CD4-positive, alpha-beta T cell (primary cell): ENCODE measurements at regions not wholly inside any gene's neighbourhood (a gene's known extent, or its start where the extent isn't known, plus 50 kb on each side); places are given as distances from the start of the nearest gene placed in this dataset.

Source experiments
- ATAC-seq: fragments of 200-7000 bp; cut with Tn5 transposase; one replicate; pipeline ENCODE4 v1.10.0; 2022; ENCODE audit warnings: mild to moderate bottlenecking; ENCODE audit not compliant: poor library complexity
- CTCF ChIA-PET: fragments of 350-600 bp; sonication (Branson Sonifier 250); formaldehyde crosslinking; loops from one replicate; lab custom pipeline; 2021; ENCODE audit warnings: antibody characterized with exemption, inconsistent platforms; lab: Charles Lee
- POLR2A ChIA-PET: fragments of 350-600 bp; sonication (Branson Sonifier 250); formaldehyde crosslinking; loops from one replicate; lab custom pipeline; 2021; ENCODE audit warnings: antibody characterized with exemption, inconsistent platforms; lab: Charles Lee
- DNase-seq, 14 experiments: peaks; one replicate each; pipeline ENCODE4 v3.0.0-alpha.2; 2013 to 2020; ENCODE audit warnings: mixed read lengths in 2 of 14
- H3K27ac ChIP-seq, 2 donors: one replicate each; pipeline versions ENCODE4 v1.5.1 to v1.7.0; 2013; ENCODE audit warnings: low read length in 2 of 2, low read depth in 1 of 2, mild to moderate bottlenecking in 1 of 2
- H3K27me3 ChIP-seq, 2 experiments: 1 replicate in 1 of 2; 2 replicates in 1 of 2; pipeline versions ENCODE4 v1.6.1 to v1.7.0; 2013; ENCODE audit warnings: low read length in 2 of 2, control low read depth in 1 of 2, mild to moderate bottlenecking in 1 of 2, moderate library complexity in 1 of 2; ENCODE audit not compliant: insufficient read depth in 2 of 2, control insufficient read depth in 1 of 2
- H3K36me3 ChIP-seq: one replicate; pipeline ENCODE4 v1.6.1; 2013; ENCODE audit warnings: low read length, control low read depth; ENCODE audit not compliant: insufficient read depth
- H3K4me1 ChIP-seq: one replicate; pipeline ENCODE4 v1.6.1; 2013; ENCODE audit warnings: low read length, control low read depth; ENCODE audit not compliant: insufficient read depth
- H3K4me3 ChIP-seq: one replicate; pipeline ENCODE4 v1.5.1; 2013; ENCODE audit warnings: mild to moderate bottlenecking, low read length, moderate library complexity
- H3K9me3 ChIP-seq, 2 experiments: 1 replicate in 1 of 2; 2 replicates in 1 of 2; pipeline versions ENCODE4 v1.6.1 to v1.7.0; 2013; ENCODE audit warnings: low read length in 2 of 2, mild to moderate bottlenecking in 2 of 2, control low read depth in 1 of 2, moderate library complexity in 1 of 2; ENCODE audit not compliant: control insufficient read depth in 1 of 2, insufficient read depth in 1 of 2
- H3K27ac Mint-ChIP-seq: one replicate; pipeline ENCODE4 v1.8.0; 2020; ENCODE audit warnings: mixed read lengths
- H3K27me3 Mint-ChIP-seq: one replicate; pipeline ENCODE4 v1.8.0; 2021; ENCODE audit warnings: mixed read lengths
- H3K36me3 Mint-ChIP-seq: one replicate; pipeline ENCODE4 v1.8.0; 2021; ENCODE audit warnings: low read depth, mixed read lengths
- H3K4me1 Mint-ChIP-seq: one replicate; pipeline ENCODE4 v1.8.0; 2021; ENCODE audit warnings: low read depth, mixed read lengths
- H3K4me3 Mint-ChIP-seq: one replicate; pipeline ENCODE4 v1.8.0; 2020; ENCODE audit warnings: mild to moderate bottlenecking, mixed read lengths
- H3K9me3 Mint-ChIP-seq: one replicate; pipeline ENCODE4 v1.8.0; 2020; ENCODE audit warnings: mixed read lengths
- intact Hi-C, 2 experiments: fragments of 100-400 bp; cut with DNase I in 1 of 2; cut with micrococcal nuclease in 1 of 2; formaldehyde crosslinking; loops; one replicate each; pipeline versions ENCODE4 v1.15.1 to v1.9.0; 2023 to 2025; cut with DNase I, micrococcal nuclease
- TF ChIP-seq, protein P1 (sequence below): fragments of 200-600 bp; IDR thresholded peaks from one replicate; pipeline ENCODE4 v1.8.0; 2022; ENCODE audit warnings: antibody characterized with exemption, mild to moderate bottlenecking

DNA sequence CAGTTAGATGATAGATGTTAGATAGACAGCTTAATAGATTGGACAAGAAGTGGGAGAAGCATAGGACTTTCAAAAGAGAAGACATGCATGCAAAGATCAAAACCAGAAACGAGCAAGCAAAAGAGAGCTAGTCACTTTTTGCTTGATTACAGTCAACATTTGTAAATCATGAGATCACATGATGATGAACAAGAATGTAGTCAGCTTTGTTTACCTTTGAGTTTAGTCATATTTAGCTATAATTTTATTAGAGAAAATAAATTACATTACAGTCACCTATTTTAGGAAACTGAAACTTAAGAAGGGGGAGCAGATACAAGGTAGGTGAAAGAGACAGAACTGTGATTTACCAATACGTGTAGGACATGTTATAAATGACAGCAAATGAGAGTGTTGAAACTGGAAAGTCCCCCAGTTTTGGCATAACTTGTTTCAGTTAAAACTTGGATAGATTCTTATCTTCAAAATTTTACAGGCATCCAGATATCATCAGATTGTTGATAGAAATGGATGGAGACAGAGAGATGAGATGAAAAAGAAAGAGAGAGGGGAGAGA lies 1083.1 kb upstream of the PCDH10 start:
- no peak overlapping the region for H3K4me3 Mint-ChIP-seq
- Histone ChIP-seq H3K9me3 (peaks cover 0 to 17% of the 10 kb centered on the region in 2 experiments), H3K4me3 (no peak overlapping the region), H3K27me3 (no peaks in the 10 kb centered on the region), H3K36me3 (no peaks in the 10 kb centered on the region), H3K4me1 (no peaks in the 10 kb centered on the region), H3K27ac (no peak overlapping the region)
- TF ChIP-seq, protein P1, sequence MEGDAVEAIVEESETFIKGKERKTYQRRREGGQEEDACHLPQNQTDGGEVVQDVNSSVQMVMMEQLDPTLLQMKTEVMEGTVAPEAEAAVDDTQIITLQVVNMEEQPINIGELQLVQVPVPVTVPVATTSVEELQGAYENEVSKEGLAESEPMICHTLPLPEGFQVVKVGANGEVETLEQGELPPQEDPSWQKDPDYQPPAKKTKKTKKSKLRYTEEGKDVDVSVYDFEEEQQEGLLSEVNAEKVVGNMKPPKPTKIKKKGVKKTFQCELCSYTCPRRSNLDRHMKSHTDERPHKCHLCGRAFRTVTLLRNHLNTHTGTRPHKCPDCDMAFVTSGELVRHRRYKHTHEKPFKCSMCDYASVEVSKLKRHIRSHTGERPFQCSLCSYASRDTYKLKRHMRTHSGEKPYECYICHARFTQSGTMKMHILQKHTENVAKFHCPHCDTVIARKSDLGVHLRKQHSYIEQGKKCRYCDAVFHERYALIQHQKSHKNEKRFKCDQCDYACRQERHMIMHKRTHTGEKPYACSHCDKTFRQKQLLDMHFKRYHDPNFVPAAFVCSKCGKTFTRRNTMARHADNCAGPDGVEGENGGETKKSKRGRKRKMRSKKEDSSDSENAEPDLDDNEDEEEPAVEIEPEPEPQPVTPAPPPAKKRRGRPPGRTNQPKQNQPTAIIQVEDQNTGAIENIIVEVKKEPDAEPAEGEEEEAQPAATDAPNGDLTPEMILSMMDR, result no peak
- DNase-seq (no peak), ATAC-seq (no peak)
- ChIA-PET POLR2A (no interaction called here), CTCF (no interaction called here)
- H3K27me3 Mint-ChIP-seq, result no peaks in the 10 kb centered on the region
- no peaks in the 10 kb centered on the region for H3K4me1 Mint-ChIP-seq
- intact Hi-C loops, result no loop called here
- H3K9me3 Mint-ChIP-seq, result no peaks in the 10 kb centered on the region
- no peaks in the 10 kb centered on the region for H3K36me3 Mint-ChIP-seq
- no peak overlapping the region for H3K27ac Mint-ChIP-seq

DNA sequence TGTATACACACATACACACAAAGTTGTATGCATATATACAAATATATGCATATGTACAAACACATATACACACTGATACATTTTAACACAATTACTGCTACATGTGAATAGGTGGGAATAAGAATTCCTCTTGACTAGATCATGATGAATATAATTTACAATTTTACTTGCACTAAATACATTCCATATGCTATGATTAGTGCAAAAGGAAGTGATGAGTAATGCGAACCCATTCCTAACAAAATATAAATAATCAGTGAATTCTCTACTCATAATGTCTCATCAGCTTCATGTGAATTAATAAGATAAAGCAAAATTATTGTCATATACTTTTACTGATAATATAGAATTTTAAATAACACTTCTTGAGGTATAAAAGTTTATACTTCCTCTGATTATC lies 1077.3 kb upstream of the PCDH10 start:
- no peaks in the 10 kb centered on the region for H3K36me3 Mint-ChIP-seq
- no peaks in the 10 kb centered on the region for H3K36me3 ChIP-seq
- TF ChIP-seq, protein P1, result no peak
- no peaks in the 10 kb centered on the region for H3K4me1 ChIP-seq
- ChIA-PET POLR2A (no interaction called here), CTCF (no interaction called here)
- H3K27me3 ChIP-seq, result no peaks in the 10 kb centered on the region
- no peaks in the 10 kb centered on the region for H3K27me3 Mint-ChIP-seq
- H3K27ac Mint-ChIP-seq, result no peak overlapping the region
- peaks cover 0 to 4% of the 10 kb centered on the region in 2 experiments for H3K9me3 ChIP-seq
- DNase-seq (no peak), ATAC-seq (no peak)
- no peaks in the 10 kb centered on the region for H3K4me1 Mint-ChIP-seq
- intact Hi-C loops, result no loop called here
- no peaks in the 10 kb centered on the region for H3K9me3 Mint-ChIP-seq
- H3K4me3 ChIP-seq, result no peak overlapping the region
- no peak overlapping the region for H3K4me3 Mint-ChIP-seq
- no peak overlapping the region for H3K27ac ChIP-seq

DNA sequence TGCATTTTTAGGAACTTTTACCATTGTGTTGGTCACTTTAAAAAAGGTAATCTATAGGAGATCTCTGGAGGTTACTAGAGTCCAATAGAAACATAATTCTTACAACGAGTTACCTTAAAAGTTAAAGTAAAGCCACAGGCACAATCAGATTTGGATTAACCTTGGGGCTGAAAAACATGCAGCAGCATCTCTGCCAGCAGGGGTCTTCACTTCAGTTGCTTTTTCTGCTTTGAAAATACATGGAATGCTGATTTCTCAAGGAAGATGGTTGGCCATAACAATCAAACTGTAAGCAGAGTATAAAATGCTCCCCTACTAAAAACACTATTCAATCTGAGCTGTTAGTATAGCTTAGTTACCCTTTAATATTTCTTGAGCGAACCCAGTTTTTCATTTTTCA lies 1072.3 kb upstream of the PCDH10 start:
- ChIA-PET POLR2A (no interaction called here), CTCF (no interaction called here)
- intact Hi-C loops, result no loop called here
- Mint-ChIP-seq H3K4me3 (no peak overlapping the region), H3K4me1 (no peaks in the 10 kb centered on the region), H3K27me3 (no peaks in the 10 kb centered on the region), H3K27ac (no peak overlapping the region), H3K36me3 (no peaks in the 10 kb centered on the region), H3K9me3 (no peaks in the 10 kb centered on the region)
- no peak for ATAC-seq
- Histone ChIP-seq H3K4me3 (no peak overlapping the region), H3K27me3 (no peaks in the 10 kb centered on the region), H3K4me1 (no peaks in the 10 kb centered on the region), H3K36me3 (no peaks in the 10 kb centered on the region), H3K27ac (no peak overlapping the region), H3K9me3 (no peaks in the 10 kb centered on the region)
- DNase-seq, result no peak
- TF ChIP-seq, protein P1, result no peak
